Neural cell (in vitro differentiated cells): ENCODE measurements at regions not wholly inside any gene's neighbourhood (a gene's known extent, or its start where the extent isn't known, plus 50 kb on each side); places are given as distances from the start of the nearest gene placed in this dataset.

Experiments used
- H2AFZ ChIP-seq: fragments of 200-600, 300-800 bp; sonication (generic), shearing (Covaris generic); 2 replicates; pipeline ENCODE4 v1.6.0; 2014; ENCODE audit warnings: low read depth, mild to moderate bottlenecking, antibody characterized with exemption, low read length, moderate library complexity
- H3F3A ChIP-seq: fragments of 200-600 bp; shearing (Covaris generic); 2 replicates; pipeline ENCODE4 v1.6.1; 2016; ENCODE audit warnings: mild to moderate bottlenecking, moderate library complexity, mixed read lengths, antibody characterized with exemption, low read length; ENCODE audit not compliant: insufficient read depth, poor library complexity, severe bottlenecking
- H3K27ac ChIP-seq: fragments of 200-600, 300-800 bp; sonication (generic), shearing (Covaris generic); 2 replicates; pipeline ENCODE4 v1.5.1; 2014; ENCODE audit warnings: mild to moderate bottlenecking, low read length, moderate library complexity
- H3K27me3 ChIP-seq: fragments of 300-800, 200-600 bp; sonication (generic), shearing (Covaris generic); 2 replicates; pipeline ENCODE4 v1.6.0; 2014; ENCODE audit warnings: mild to moderate bottlenecking, low read depth, low read length, moderate library complexity; ENCODE audit not compliant: insufficient read depth
- H3K36me3 ChIP-seq: fragments of 300-800, 200-600 bp; sonication (generic), shearing (Covaris generic); 2 replicates; pipeline ENCODE4 v1.5.1; 2014; ENCODE audit warnings: mild to moderate bottlenecking, antibody characterized with exemption, low read length, moderate library complexity; ENCODE audit not compliant: insufficient read depth
- H3K4me2 ChIP-seq: fragments of 300-800, 200-600 bp; sonication (generic), shearing (Covaris generic); 2 replicates; pipeline ENCODE4 v1.6.0; 2014; ENCODE audit warnings: mild to moderate bottlenecking, low read length
- H3K4me3 ChIP-seq: fragments of 300-800, 200-600 bp; sonication (generic), shearing (Covaris generic); 2 replicates; pipeline ENCODE4 v1.5.1; 2014; ENCODE audit warnings: mild to moderate bottlenecking, low read length, moderate library complexity
- H3K79me2 ChIP-seq: fragments of 200-600 bp; shearing (Covaris generic); replicated peaks from 2 replicates; pipeline ENCODE4 v1.6.0; 2014; ENCODE audit warnings: mild to moderate bottlenecking, low read length, moderate library complexity; ENCODE audit not compliant: insufficient read depth
- H3K9ac ChIP-seq: fragments of 300-800, 200-600 bp; sonication (generic), shearing (Covaris generic); 2 replicates; pipeline ENCODE4 v1.6.1; 2016; ENCODE audit warnings: mild to moderate bottlenecking, low read length, mixed read lengths
- H3K9me2 ChIP-seq: fragments of 200-600 bp; shearing (Covaris generic); 2 replicates; pipeline ENCODE4 v1.6.1; 2016; ENCODE audit warnings: mild to moderate bottlenecking, low read length, mixed read lengths; ENCODE audit not compliant: insufficient read depth
- H3K9me3 ChIP-seq: fragments of 200-600, 300-800 bp; sonication (generic), shearing (Covaris generic); 2 replicates; pipeline ENCODE4 v1.6.1; 2016; ENCODE audit warnings: mild to moderate bottlenecking, mixed run types, low read length, moderate library complexity, mixed read lengths
- H4K20me1 ChIP-seq: fragments of 200-600 bp; shearing (Covaris generic); 2 replicates; pipeline ENCODE4 v1.6.1; 2016; ENCODE audit warnings: mild to moderate bottlenecking, mixed run types; ENCODE audit not compliant: insufficient read depth
- EP300 ChIP-seq: fragments of 450-650 bp; conservative IDR thresholded peaks from 2 replicates; pipeline ENCODE4 v1.6.1; 2014; ENCODE audit warnings: antibody characterized with exemption, mild to moderate bottlenecking, moderate library complexity; ENCODE audit not compliant: poor library complexity, severe bottlenecking
- EZH2 ChIP-seq: fragments of 200-600, 300-800 bp; shearing (Covaris generic), sonication (generic); IDR thresholded peaks from 2 replicates; pipeline ENCODE4 v1.6.1; 2014; ENCODE audit warnings: antibody characterized with exemption, low read length, borderline replicate concordance, mild to moderate bottlenecking; ENCODE audit not compliant: insufficient read depth, poor library complexity, severe bottlenecking
- MXI1 ChIP-seq: fragments of 450-650 bp; conservative IDR thresholded peaks from 2 replicates; pipeline ENCODE4 v1.6.1; 2014; ENCODE audit warnings: antibody characterized with exemption, mild to moderate bottlenecking; ENCODE audit not compliant: poor library complexity, severe bottlenecking
- POLR2AphosphoS5 ChIP-seq: IDR thresholded peaks from 2 replicates; pipeline ENCODE4 v1.6.1; 2012
- RAD21 ChIP-seq: fragments of 450-650 bp; conservative IDR thresholded peaks from 2 replicates; pipeline ENCODE4 v1.6.1; 2014; ENCODE audit warnings: antibody characterized with exemption, mild to moderate bottlenecking, moderate library complexity
- SMC3 ChIP-seq: fragments of 450-650 bp; conservative IDR thresholded peaks from 2 replicates; pipeline ENCODE4 v1.6.1; 2014; ENCODE audit warnings: antibody characterized with exemption, mild to moderate bottlenecking, moderate library complexity; ENCODE audit not compliant: poor library complexity
- TAF1 ChIP-seq: IDR thresholded peaks from 2 replicates; pipeline ENCODE4 v1.6.1; 2012; ENCODE audit warnings: low read depth
- TF ChIP-seq, protein P1 (sequence below): IDR thresholded peaks from 2 replicates; pipeline ENCODE4 v1.6.1; 2012; ENCODE audit warnings: borderline replicate concordance
- TF ChIP-seq, protein P2 (sequence below): fragments of 450-650 bp; IDR thresholded peaks from 2 replicates; pipeline ENCODE4 v1.5.1; 2014; ENCODE audit warnings: antibody characterized with exemption, mild to moderate bottlenecking, moderate library complexity; ENCODE audit not compliant: poor library complexity, severe bottlenecking

DNA sequence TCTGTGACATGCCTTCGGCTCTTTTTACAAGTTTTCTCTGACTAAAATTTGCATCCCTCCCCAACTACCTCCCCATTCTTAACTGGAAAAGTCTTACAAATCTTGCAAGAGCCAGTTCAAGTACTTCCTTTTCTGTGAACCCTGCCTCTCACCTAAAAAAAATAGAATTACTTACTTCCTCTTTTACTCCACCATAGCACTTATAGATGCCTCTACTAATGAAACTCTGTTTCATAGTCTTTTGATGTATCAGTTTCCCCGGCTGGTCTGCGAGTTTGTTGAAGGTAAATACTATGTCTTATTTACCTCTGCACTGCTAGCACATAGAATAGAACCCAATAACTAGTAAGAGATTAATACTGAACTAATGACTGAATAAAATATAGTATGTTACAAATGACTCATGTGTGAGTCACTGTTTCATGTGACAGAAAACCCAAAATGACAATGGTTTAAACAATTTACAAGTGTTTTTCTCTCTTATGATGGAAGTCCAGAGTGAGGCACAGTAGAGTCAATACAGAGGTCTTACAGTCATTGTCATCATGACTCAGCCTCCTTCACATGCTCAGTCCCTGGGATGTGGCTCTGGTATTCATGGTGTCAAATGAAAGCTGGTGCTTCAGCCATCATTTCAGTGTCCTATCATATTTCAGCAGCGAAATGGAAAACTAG, 393.5 kb downstream of the RSL24D1 start:
- no peaks in the 10 kb centered on the region for H4K20me1 ChIP-seq
- TF ChIP-seq MXI1 (no peak), SMC3 (no peak), EP300 (no peak), EZH2 (no peak), POLR2AphosphoS5 (no peak), TAF1 (no peak)
- TF ChIP-seq, protein P1, sequence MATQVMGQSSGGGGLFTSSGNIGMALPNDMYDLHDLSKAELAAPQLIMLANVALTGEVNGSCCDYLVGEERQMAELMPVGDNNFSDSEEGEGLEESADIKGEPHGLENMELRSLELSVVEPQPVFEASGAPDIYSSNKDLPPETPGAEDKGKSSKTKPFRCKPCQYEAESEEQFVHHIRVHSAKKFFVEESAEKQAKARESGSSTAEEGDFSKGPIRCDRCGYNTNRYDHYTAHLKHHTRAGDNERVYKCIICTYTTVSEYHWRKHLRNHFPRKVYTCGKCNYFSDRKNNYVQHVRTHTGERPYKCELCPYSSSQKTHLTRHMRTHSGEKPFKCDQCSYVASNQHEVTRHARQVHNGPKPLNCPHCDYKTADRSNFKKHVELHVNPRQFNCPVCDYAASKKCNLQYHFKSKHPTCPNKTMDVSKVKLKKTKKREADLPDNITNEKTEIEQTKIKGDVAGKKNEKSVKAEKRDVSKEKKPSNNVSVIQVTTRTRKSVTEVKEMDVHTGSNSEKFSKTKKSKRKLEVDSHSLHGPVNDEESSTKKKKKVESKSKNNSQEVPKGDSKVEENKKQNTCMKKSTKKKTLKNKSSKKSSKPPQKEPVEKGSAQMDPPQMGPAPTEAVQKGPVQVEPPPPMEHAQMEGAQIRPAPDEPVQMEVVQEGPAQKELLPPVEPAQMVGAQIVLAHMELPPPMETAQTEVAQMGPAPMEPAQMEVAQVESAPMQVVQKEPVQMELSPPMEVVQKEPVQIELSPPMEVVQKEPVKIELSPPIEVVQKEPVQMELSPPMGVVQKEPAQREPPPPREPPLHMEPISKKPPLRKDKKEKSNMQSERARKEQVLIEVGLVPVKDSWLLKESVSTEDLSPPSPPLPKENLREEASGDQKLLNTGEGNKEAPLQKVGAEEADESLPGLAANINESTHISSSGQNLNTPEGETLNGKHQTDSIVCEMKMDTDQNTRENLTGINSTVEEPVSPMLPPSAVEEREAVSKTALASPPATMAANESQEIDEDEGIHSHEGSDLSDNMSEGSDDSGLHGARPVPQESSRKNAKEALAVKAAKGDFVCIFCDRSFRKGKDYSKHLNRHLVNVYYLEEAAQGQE = no peak
- TF ChIP-seq, protein P2, sequence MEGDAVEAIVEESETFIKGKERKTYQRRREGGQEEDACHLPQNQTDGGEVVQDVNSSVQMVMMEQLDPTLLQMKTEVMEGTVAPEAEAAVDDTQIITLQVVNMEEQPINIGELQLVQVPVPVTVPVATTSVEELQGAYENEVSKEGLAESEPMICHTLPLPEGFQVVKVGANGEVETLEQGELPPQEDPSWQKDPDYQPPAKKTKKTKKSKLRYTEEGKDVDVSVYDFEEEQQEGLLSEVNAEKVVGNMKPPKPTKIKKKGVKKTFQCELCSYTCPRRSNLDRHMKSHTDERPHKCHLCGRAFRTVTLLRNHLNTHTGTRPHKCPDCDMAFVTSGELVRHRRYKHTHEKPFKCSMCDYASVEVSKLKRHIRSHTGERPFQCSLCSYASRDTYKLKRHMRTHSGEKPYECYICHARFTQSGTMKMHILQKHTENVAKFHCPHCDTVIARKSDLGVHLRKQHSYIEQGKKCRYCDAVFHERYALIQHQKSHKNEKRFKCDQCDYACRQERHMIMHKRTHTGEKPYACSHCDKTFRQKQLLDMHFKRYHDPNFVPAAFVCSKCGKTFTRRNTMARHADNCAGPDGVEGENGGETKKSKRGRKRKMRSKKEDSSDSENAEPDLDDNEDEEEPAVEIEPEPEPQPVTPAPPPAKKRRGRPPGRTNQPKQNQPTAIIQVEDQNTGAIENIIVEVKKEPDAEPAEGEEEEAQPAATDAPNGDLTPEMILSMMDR = no peak
- H3K9ac ChIP-seq = no peak overlapping the region

DNA sequence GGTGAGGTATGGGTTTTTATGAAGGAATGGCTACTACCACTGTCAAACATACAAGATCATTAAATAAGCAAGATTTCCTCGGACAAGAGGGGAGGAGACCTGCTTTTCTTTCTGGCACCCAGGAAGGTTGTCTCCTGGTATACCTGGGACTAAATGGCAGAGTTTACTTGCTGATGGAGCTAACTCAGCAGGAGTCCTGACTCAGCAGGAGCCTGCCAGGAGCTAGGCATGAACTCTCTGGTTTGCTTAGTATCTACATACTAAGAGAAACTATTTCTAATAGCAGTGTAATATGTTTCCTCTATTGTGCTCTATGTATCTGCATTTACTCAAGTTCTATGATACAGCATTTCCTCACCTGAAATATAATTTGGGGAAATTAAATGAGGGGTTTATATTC, 404.2 kb downstream of the RSL24D1 start:
- no peaks in the 10 kb centered on the region for H3K36me3 ChIP-seq
- TF ChIP-seq POLR2AphosphoS5 (no peak), SMC3 (no peak), TAF1 (no peak), EP300 (no peak), MXI1 (no peak), EZH2 (no peak), RAD21 (no peak)
- TF ChIP-seq, protein P2 = no peak
- TF ChIP-seq, protein P1 = no peak
- H3K27me3 ChIP-seq = no peaks in the 10 kb centered on the region
- H3K9me3 ChIP-seq = no peaks in the 10 kb centered on the region
- no peaks in the 10 kb centered on the region for H4K20me1 ChIP-seq
- H3K9me2 ChIP-seq = no peaks in the 10 kb centered on the region
- no peak overlapping the region for H3K4me3 ChIP-seq
- no peak overlapping the region for H3K9ac ChIP-seq
- no peak overlapping the region for H3K27ac ChIP-seq
- no peak overlapping the region for H3K4me2 ChIP-seq
- no peak overlapping the region for H2AFZ ChIP-seq
- no peaks in the 10 kb centered on the region for H3K79me2 ChIP-seq
- no peaks in the 10 kb centered on the region for H3F3A ChIP-seq

More for the DNA sequence above, 393.5 kb downstream of the RSL24D1 start:
- H3K9me3 ChIP-seq = no peaks in the 10 kb centered on the region
- H3K27ac ChIP-seq = no peak overlapping the region
- no peaks in the 10 kb centered on the region for H3K36me3 ChIP-seq
- H3K27me3 ChIP-seq = no peaks in the 10 kb centered on the region
- H3F3A ChIP-seq = no peaks in the 10 kb centered on the region
- no peak overlapping the region for H2AFZ ChIP-seq
- H3K4me3 ChIP-seq = no peak overlapping the region
- H3K79me2 ChIP-seq = no peaks in the 10 kb centered on the region
- no peak overlapping the region for H3K4me2 ChIP-seq
- no peaks in the 10 kb centered on the region for H3K9me2 ChIP-seq
